ENCODE measurements at regions not wholly inside any gene's neighbourhood (a gene's known extent, or its start where the extent isn't known, plus 50 kb on each side); places are given as distances from the start of the nearest gene placed in this dataset.

- DNase-seq (ENCODE audit: low read depth in 2 of 2): no peak
These were observed 567.4 kb upstream of the CITED2 start for GRCh38 chr6:139941826-139942225.

DNA sequence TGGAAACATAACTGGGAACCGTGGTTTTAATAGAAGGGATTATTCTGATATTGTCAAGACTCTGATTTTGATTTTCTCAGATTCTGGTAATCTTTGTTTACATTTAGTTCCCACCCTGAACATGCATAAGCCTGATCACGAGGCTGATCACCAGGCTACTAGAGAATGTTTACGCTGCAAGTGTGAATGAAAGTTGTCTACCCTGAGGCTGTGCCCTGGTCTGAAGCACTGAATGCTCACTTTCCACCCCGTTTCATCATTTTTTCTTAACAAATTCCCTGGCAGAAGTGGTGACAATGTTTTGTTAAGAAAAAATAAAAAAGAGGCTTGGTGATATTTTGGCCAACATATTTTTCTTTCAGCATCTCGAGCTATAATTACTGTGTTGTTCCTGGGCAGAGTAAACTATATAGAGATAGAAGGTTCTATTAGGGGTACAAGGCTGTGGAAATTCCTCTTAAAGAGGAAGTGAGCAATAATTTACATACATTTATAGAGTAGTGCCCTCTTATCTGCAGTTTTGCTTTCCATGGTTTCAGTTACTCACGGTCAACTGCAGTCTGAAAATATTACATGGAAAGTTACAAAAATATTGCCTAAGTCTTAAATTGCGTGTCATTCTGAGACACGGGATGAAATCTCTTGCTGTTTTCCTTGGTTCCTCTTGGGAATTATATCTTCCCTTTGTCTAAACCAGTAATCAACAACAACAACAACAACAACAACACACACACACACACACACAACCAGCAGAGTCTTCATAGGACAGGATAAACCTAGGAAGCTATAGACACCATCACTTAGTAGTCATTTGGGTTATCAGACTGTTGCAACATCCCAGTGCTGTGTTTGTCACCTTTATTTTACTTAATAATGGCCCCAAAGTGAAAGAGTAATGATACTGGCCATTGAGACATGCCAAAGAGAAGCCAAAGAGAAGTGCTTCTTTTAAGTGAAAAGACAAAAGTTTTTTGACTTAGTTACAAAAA, 566.6 kb upstream of the CITED2 start:
- DNase-seq (ENCODE audit: low read depth in 2 of 2): peak; percentile 36 to 49

GRCh38 chr6:139939189-139939979, 564.9 kb upstream of the CITED2 start:
- DNase-seq (ENCODE audit: low read depth in 2 of 2): no peak

DNA sequence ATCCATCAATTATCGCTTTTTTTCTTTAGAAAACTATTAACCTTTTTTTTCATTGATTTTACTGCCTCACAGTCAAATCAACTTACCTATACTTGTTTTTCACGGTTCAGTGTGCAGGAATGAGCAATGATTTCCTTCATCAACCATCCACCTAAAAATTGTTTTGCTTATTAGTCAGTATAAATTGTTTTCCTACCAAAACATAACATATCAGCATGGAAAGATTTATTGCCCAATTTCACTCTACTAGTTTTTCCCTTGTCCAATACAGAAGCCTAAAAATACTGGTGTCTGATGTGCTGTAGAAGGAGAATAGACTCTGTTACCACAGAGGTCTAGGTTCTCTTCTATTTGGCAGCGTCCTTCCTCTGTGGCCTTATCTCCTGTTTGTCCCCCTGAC, 558.2 kb upstream of the CITED2 start:
- DNase-seq (ENCODE audit: low read depth in 2 of 2): peak in 1 of 2 donors; percentile 46

- DNase-seq (ENCODE audit: low read depth in 2 of 2): no peak
These were observed 557.3 kb upstream of the CITED2 start for GRCh38 chr6:139931747-139932146.

GRCh38 chr6:139927742-139928305, 553.4 kb upstream of the CITED2 start:
- DNase-seq (ENCODE audit: low read depth in 2 of 2): no peak

GRCh38 chr6:139927236-139927635, 552.8 kb upstream of the CITED2 start:
- DNase-seq (ENCODE audit: low read depth in 2 of 2): peak; percentile 23 to 56

GRCh38 chr6:139926711-139927110, 552.3 kb upstream of the CITED2 start:
- no peak for DNase-seq (ENCODE audit: low read depth in 2 of 2)

DNA sequence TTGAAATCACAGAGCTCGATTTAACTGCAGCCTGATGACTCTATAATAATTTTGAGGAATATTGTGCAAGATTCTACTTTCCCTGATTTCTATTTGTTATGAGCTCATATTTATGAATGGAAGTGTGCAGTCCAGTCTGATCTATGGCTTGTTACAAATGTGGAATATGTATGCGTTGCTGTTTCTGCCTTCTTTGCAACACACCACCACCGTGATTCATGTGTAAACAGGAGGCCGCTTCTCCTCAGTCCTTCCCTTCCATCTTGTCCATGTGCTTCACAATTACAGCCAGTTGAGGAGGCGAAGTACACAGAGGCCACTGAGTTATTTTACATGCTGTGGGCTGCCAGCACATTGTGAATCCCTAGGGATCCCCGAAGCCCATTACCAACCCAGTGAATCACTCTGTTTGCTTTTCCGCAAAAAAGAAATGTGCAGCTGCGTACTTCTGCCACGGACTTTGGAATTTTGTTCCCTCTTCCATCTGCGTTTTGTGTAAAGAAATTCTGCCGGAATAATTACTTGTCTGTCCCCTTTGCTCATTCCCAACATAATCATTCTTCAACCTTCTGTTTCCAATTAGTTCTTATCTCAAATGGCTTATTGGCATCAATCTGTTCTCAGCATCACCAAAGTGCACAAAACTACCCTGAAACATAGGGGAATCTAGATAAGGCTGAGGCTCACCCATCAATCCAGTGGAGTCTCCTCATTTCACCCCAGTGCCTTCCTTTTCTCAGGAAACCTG, 551.6 kb upstream of the CITED2 start:
- DNase-seq (ENCODE audit: low read depth in 2 of 2): no peak

GRCh38 chr6:139923964-139924475, 549.6 kb upstream of the CITED2 start:
- DNase-seq (ENCODE audit: low read depth in 2 of 2): no peak

- no peak for DNase-seq (ENCODE audit: low read depth in 2 of 2)
These were observed 547.8 kb upstream of the CITED2 start for GRCh38 chr6:139922236-139922635.

DNA sequence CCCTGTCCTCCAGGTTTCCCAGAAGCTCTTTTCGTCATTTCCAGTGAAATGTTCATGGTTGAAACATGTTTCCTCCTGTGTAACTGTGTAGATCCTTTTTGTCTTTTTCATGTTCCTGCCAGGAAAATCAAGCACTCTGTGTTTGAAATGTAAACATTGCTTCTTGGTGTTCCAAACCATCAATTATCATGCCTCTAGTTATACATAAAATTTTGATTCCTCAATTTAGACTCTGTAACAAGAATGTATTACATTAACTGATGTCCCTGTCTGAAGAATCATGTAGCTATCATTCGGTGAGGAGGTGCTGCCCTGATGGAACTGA, 546.3 kb upstream of the CITED2 start:
- DNase-seq (ENCODE audit: low read depth in 2 of 2): no peak

DNA sequence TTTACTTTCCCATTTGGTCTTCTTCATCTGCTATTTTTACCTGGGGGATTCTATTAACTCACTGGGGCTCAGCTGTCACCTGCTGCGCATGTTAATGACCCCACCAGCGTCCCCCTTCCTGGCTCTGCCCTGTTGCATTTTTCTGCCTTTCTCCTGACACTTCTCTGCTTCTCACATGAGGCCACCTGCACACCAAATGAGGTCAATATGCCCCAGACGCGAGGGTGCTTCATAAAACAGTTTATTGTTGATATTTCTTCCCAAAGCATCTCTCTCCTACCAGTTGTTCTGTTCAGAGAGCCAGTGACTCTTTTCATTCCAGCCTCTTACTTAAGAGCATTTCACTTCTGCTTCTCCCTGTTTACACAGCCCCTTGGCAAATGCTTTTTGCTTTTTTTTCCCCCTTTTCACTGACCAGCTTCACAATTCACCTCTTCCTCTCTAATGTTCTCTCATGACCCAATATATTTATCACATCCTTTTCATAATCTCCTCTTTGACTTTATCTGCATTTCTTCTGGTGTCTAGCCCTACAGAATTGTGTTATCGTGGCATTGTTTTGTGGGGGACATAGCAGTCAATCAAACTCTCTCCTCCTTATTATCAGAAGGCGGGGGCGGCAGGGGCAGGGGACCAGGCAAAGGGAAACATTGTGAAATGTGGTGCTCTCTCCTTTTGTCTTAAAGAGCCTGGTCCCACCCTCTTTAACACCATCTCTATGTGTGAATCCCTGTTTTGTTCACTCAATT, 545.8 kb upstream of the CITED2 start:
- DNase-seq (ENCODE audit: low read depth in 2 of 2): no peak

- DNase-seq (ENCODE audit: low read depth in 2 of 2): no peak
These were observed 544.9 kb upstream of the CITED2 start for GRCh38 chr6:139919107-139920026.

DNA sequence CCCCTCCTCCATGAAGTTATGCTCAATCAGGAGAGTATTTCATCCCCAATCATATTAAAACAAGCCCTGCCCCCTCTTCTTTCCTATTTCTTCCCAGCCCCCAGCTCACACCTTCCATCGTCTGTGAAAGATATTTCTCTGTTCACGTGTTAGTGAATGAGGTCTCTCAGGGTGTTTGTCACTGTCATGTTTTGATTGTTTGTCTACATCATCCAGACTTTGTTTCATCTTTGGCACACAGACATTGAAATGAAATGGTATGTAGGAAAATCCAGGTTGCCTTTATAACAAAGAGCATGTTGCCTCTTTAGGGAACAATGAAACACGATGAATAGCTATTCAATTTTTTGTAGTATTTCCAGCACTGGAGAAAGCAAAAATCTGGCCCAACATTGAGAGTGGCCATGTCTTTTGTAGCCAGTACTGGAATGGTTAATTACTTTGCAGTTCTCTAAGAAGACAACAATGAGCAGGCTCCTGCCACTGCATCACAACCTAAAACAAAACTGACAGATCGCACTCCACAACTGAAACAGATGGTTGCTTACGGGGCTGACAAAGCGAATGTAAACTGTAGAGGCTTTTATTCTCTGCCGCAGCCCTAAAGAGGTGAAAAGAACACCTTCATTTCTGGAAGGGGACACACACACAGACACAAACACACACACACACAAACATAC, 543.6 kb upstream of the CITED2 start:
- DNase-seq (ENCODE audit: low read depth in 2 of 2): no peak

- DNase-seq (ENCODE audit: low read depth in 2 of 2): no peak
These were observed 540.5 kb upstream of the CITED2 start for GRCh38 chr6:139914910-139915309.

GRCh38 chr6:139912735-139913400, 538.4 kb upstream of the CITED2 start:
- DNase-seq (ENCODE audit: low read depth in 2 of 2): no peak

DNA sequence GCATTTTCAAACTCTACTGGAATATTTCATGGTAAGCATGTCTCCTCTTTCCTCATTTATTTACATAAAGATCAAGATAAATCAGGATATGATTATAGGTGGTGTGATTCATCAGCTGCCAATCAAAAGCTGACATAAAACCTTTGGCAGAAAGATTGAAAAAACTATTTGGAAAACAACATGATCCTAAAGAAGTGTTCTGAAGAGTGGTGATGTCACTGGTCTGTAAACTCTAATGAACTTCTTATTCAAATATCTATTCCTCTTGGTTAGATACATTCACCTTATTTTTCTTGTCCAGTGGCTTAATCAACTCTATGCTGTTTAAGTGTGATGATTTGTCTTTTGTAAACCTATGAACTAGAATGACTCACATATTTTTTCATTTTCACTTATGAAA, 535.5 kb upstream of the CITED2 start:
- peak in 1 of 2 donors; percentile 17 for DNase-seq (ENCODE audit: low read depth in 2 of 2)

Data from lung microvascular endothelial cell (primary cell).